B cell (primary cell): ENCODE measurements at regions not wholly inside any gene's neighbourhood (a gene's known extent, or its start where the extent isn't known, plus 50 kb on each side); places are given as distances from the start of the nearest gene placed in this dataset.

ENCODE experiments used
- ATAC-seq: fragments of 200-7000 bp; cut with Tn5 transposase; one replicate; pipeline ENCODE4 v1.10.0; 2021; ENCODE audit warnings: low read depth, mild to moderate bottlenecking, moderate number of reproducible peaks, moderate library complexity
- CTCF ChIA-PET: fragments of 350-600 bp; sonication (Branson Sonifier 250); formaldehyde crosslinking; loops from one replicate; lab custom pipeline; 2021; ENCODE audit warnings: antibody characterized with exemption, inconsistent platforms; lab: Charles Lee
- POLR2A ChIA-PET: fragments of 350-600 bp; sonication (Branson Sonifier 250); formaldehyde crosslinking; loops from one replicate; lab custom pipeline; 2021; ENCODE audit warnings: antibody characterized with exemption; lab: Charles Lee
- DNase-seq: peaks from one replicate; pipeline ENCODE4 v3.0.0; 2013
- H2AFZ ChIP-seq: 2 replicates; pipeline ENCODE4 v1.6.1; 2012; ENCODE audit warnings: mild to moderate bottlenecking, low read depth, low read length; ENCODE audit not compliant: insufficient read depth, poor library complexity, severe bottlenecking
- H3K27ac ChIP-seq, 2 donors: 1 replicate in 1 of 2; 2 replicates in 1 of 2; pipeline ENCODE4 v1.5.1; 2012 to 2013; ENCODE audit warnings: low read length in 2 of 2, mild to moderate bottlenecking in 2 of 2, moderate library complexity in 1 of 2
- H3K27me3 ChIP-seq, 4 experiments: fragments of 200-600 bp in 1 of 4; sonication (generic) in 1 of 4; replicated peaks in 1 of 4; 1 replicate in 2 of 4; 2 replicates in 2 of 4; pipeline versions ENCODE4 v1.6.1 to v1.7.0; 2013 to 2016; ENCODE audit warnings: low read length in 3 of 4, mild to moderate bottlenecking in 2 of 4, mixed read lengths in 1 of 4, moderate library complexity in 1 of 4; ENCODE audit not compliant: insufficient read depth in 4 of 4, control insufficient read depth in 3 of 4; ENCODE audit errors: control extremely low read depth in 1 of 4
- H3K36me3 ChIP-seq, 2 experiments: replicated peaks in 1 of 2; 1 replicate in 1 of 2; 2 replicates in 1 of 2; pipeline versions ENCODE4 v1.6.1 to v1.7.1; 2013; ENCODE audit warnings: low read length in 1 of 2; ENCODE audit not compliant: insufficient read depth in 2 of 2, control insufficient read depth in 1 of 2; ENCODE audit errors: control extremely low read depth in 1 of 2, extremely low read depth in 1 of 2
- H3K4me1 ChIP-seq, 2 donors: fragments of 200-600 bp in 1 of 2; sonication (generic) in 1 of 2; 1 replicate in 1 of 2; 2 replicates in 1 of 2; pipeline versions ENCODE4 v1.5.1 to v1.6.1; 2013 to 2017; ENCODE audit warnings: low read length in 2 of 2; ENCODE audit not compliant: control insufficient read depth in 2 of 2, insufficient read depth in 2 of 2
- H3K4me2 ChIP-seq: replicated peaks from 2 replicates; pipeline ENCODE3; 2012; ENCODE audit warnings: mild to moderate bottlenecking, low read depth, low read length; ENCODE audit not compliant: poor library complexity, severe bottlenecking
- H3K4me3 ChIP-seq, 5 experiments: fragments of 200-600 bp in 1 of 5; sonication (generic) in 1 of 5; 1 replicate in 3 of 5; 2 replicates in 2 of 5; pipeline versions ENCODE4 v1.5.1 to v1.7.0; 2011 to 2016; ENCODE audit warnings: low read length in 4 of 5, mild to moderate bottlenecking in 4 of 5, low read depth in 2 of 5, control low read depth in 1 of 5, moderate library complexity in 1 of 5; ENCODE audit not compliant: insufficient read depth in 1 of 5; ENCODE audit errors: control extremely low read depth in 1 of 5, extremely low read depth in 1 of 5
- H3K79me2 ChIP-seq: fragments of 200-600 bp; sonication (generic); one replicate; pipeline ENCODE4 v1.6.0; 2016; ENCODE audit warnings: low read length; ENCODE audit not compliant: control insufficient read depth, insufficient read depth
- H3K9ac ChIP-seq: fragments of 200-600 bp; sonication (generic); 2 replicates; pipeline ENCODE4 v1.6.1; 2017; ENCODE audit warnings: mild to moderate bottlenecking, low read length, moderate library complexity
- H3K9me3 ChIP-seq, 3 donors: one replicate each; pipeline versions ENCODE4 v1.6.1 to v1.7.1; 2013; ENCODE audit warnings: low read length in 2 of 3; ENCODE audit not compliant: control insufficient read depth in 2 of 3, insufficient read depth in 1 of 3; ENCODE audit errors: control extremely low read depth in 1 of 3
- H4K20me1 ChIP-seq: 2 replicates; pipeline ENCODE4 v1.6.0; 2012; ENCODE audit warnings: mild to moderate bottlenecking, low read length; ENCODE audit not compliant: insufficient read depth, control insufficient read depth, poor library complexity, severe bottlenecking
- H3K27ac Mint-ChIP-seq: one replicate; pipeline ENCODE4 v1.8.0; 2021; ENCODE audit warnings: mixed read lengths
- H3K27me3 Mint-ChIP-seq: one replicate; pipeline ENCODE4 v1.8.0; 2021; ENCODE audit warnings: mixed read lengths
- H3K4me1 Mint-ChIP-seq: one replicate; pipeline ENCODE4 v1.8.0; 2021; ENCODE audit warnings: mixed read lengths
- H3K4me3 Mint-ChIP-seq: one replicate; pipeline ENCODE4 v1.8.0; 2021; ENCODE audit warnings: mixed read lengths
- H3K9me3 Mint-ChIP-seq: one replicate; pipeline ENCODE4 v1.8.0; 2022; ENCODE audit warnings: mixed read lengths; ENCODE audit not compliant: insufficient read depth
- CTCF ChIP-seq: fragments of 200-600 bp; IDR thresholded peaks from one replicate; pipeline ENCODE4 v1.8.0; 2022; ENCODE audit warnings: antibody characterized with exemption, mild to moderate bottlenecking
- EZH2 ChIP-seq: IDR thresholded peaks from 2 replicates; pipeline ENCODE4 v1.6.1; 2012; ENCODE audit warnings: borderline replicate concordance, low read depth, mild to moderate bottlenecking, moderate library complexity, low read length; ENCODE audit not compliant: insufficient read depth, poor library complexity, severe bottlenecking
- WGBS: methylation state at CpG from one replicate; pipeline ENCODE4 v1.1.5; 2013; ENCODE audit warnings: missing lambda C conversion rate; ENCODE audit not compliant: insufficient coverage; 5-methylcytosine and 5-hydroxymethylcytosine counted together
- intact Hi-C: fragments of 100-400 bp; cut with micrococcal nuclease; formaldehyde crosslinking; loops from one replicate; pipeline ENCODE4 v1.10.0; 2022

GRCh38 chr1:83756984-83757717, 241.8 kb downstream of the TTLL7 start:
- Histone ChIP-seq H3K4me3 (no peak overlapping the region), H3K9ac (no peak overlapping the region), H3K4me2 (no peak overlapping the region), H4K20me1 (no peaks in the 10 kb centered on the region), H3K27me3 (no peaks in the 10 kb centered on the region), H2AFZ (no peak overlapping the region), H3K27ac (no peak overlapping the region), H3K4me1 (peaks cover 27 to 29% of the 10 kb centered on the region in 2 donors), H3K9me3 (no peaks in the 10 kb centered on the region), H3K36me3 (no peaks in the 10 kb centered on the region), H3K79me2 (no peaks in the 10 kb centered on the region)
- Mint-ChIP-seq H3K27me3 (no peaks in the 10 kb centered on the region), H3K27ac (no peak overlapping the region), H3K4me3 (no peak overlapping the region), H3K4me1 (peaks cover 36% of the 10 kb centered on the region), H3K9me3 (no peaks in the 10 kb centered on the region)
- no peak for ATAC-seq
- intact Hi-C loops = no loop called here
- WGBS = 97% methylated on average over 7 of the region's 8 CpGs
- TF ChIP-seq EZH2 (no peak), CTCF (no peak)
- no peak for DNase-seq
- CTCF ChIA-PET = no interaction called here
- POLR2A ChIA-PET = no interaction called here

- no peaks in the 10 kb centered on the region for H3K27me3 Mint-ChIP-seq
- intact Hi-C loops = no loop called here
- DNase-seq (no peak), ATAC-seq (no peak)
- no peaks in the 10 kb centered on the region for H4K20me1 ChIP-seq
- H2AFZ ChIP-seq = no peak overlapping the region
- H3K4me3 ChIP-seq = no peak overlapping the region
- no peaks in the 10 kb centered on the region for H3K9me3 Mint-ChIP-seq
- ChIA-PET POLR2A (no interaction called here), CTCF (interaction anchor here (1.6 kb wide), 1 partner anchor 10 kb away, joined by 4 read pairs; no protein-coding TSS in a partner anchor)
- no peaks in the 10 kb centered on the region for H3K9me3 ChIP-seq
- H3K4me2 ChIP-seq = no peak overlapping the region
- H3K4me1 Mint-ChIP-seq = peaks cover 14% of the 10 kb centered on the region
- H3K27ac Mint-ChIP-seq = no peak overlapping the region
- no peak overlapping the region for H3K27ac ChIP-seq
- H3K9ac ChIP-seq = no peak overlapping the region
- no peaks in the 10 kb centered on the region for H3K27me3 ChIP-seq
- no peak overlapping the region for H3K4me3 Mint-ChIP-seq
- no peaks in the 10 kb centered on the region for H3K36me3 ChIP-seq
- WGBS = no CpG with 5 or more reads among the region's 2 CpGs
- H3K4me1 ChIP-seq = peaks cover 6 to 8% of the 10 kb centered on the region in 2 donors
- TF ChIP-seq EZH2 (no peak), CTCF (no peak)
- no peaks in the 10 kb centered on the region for H3K79me2 ChIP-seq
These were observed 247.3 kb downstream of the TTLL7 start for GRCh38 chr1:83751602-83752001.
